ENCODE measurements at regions not wholly inside any gene's neighbourhood (a gene's known extent, or its start where the extent isn't known, plus 50 kb on each side); places are given as distances from the start of the nearest gene placed in this dataset.

DNA sequence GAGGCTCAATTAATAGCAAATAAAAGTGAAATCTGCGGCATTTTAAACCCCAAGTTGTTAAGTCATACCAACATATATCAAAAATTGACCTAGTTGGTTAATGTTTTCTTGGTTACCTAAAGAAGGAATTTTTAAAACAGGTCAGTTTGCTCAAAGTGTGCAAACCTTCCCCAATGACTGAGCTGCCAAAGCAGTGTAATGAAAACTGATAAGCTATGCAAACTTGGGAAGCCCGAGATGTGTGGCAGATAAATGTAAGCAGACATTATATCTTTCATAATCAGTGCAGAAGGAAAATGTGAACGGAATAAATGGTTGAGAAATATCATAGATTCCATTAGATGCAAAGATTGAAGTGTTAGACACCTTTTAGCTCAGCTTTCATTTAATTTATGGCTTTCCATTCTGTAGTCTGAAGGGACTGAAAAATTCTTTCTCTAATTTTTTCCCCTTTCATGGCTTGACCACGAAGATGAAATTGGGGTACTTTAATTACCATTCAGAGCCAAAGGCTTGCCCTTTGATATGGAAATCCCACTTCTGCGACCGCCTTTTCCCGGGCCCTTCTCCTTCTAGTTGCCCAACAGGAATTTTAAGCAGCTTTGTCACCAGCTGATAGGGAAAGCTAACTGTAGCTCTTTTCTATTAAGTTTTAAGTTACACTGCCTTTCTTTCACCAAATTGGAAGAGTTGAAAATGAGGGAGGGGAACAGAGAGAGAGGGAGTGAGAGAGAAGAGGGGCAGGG lies 306.6 kb upstream of the SOX5 start:
- DNase-seq (ENCODE audit: low spot score) (no peak), ATAC-seq (no peak)
- no peak overlapping the region for H3K27ac Mint-ChIP-seq
- H3K9me3 Mint-ChIP-seq: peaks cover 5% of the 10 kb centered on the region
- no peaks in the 10 kb centered on the region for H3K4me1 Mint-ChIP-seq (ENCODE audit: low read depth in 2 of 2)
- no peaks in the 10 kb centered on the region for H3K36me3 Mint-ChIP-seq
- H3K27me3 Mint-ChIP-seq: no peaks in the 10 kb centered on the region
- H3K4me3 Mint-ChIP-seq: no peak overlapping the region

DNA sequence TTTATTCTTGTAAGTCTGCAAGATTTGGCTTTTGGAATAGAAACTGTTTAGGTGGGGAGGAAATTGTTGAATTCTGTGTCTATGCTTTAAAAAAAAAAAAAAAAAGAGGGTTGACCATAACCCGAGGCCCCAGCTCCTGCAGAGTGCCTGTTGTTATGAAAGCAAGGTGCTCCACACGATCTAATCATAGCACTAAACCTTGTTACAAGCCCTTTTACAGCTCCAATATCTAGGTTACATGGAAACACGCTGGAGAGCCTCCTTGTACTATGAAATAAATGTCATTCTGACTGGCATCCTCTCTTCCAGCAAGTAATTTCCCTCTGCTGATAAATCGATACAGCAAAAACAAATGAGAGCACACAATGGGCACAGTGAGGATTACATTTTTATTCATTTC lies 303.1 kb upstream of the SOX5 start:
- Mint-ChIP-seq H3K9me3 (peaks cover 5% of the 10 kb centered on the region), H3K36me3 (no peaks in the 10 kb centered on the region), H3K4me1 (ENCODE audit: low read depth in 2 of 2) (no peaks in the 10 kb centered on the region), H3K27ac (no peak overlapping the region), H3K27me3 (no peaks in the 10 kb centered on the region), H3K4me3 (no peak overlapping the region)
- no peak for ATAC-seq
- DNase-seq (ENCODE audit: low spot score): no peak

DNA sequence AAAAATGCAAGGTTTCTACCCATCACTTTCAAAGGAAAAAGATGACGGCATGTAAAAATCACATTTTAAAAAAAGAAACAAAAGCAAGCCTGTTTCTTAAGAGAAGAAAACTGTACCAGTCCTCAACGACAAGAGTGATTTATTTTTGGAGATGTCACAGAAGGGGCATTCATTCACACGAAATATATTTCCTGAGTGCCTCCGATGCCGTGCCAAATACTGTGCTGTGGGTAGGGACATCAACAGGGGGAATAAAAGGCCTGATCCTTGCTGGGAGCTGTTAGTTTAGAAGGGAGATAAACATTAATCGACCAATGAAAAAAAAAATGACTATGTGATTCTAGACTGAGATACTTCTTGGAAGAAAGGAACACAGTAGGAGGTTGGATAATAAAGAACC lies 297.5 kb upstream of the SOX5 start:
- Mint-ChIP-seq H3K9me3 (peaks cover 6% of the 10 kb centered on the region), H3K36me3 (peaks cover 5% of the 10 kb centered on the region), H3K4me1 (ENCODE audit: low read depth in 2 of 2) (no peaks in the 10 kb centered on the region), H3K27me3 (no peaks in the 10 kb centered on the region), H3K27ac (no peak overlapping the region), H3K4me3 (no peak overlapping the region)
- DNase-seq (ENCODE audit: low spot score) (no peak), ATAC-seq (no peak)

GRCh38 chr12:24246376-24246775 lies 296.9 kb upstream of the SOX5 start:
- Mint-ChIP-seq H3K27ac (no peak overlapping the region), H3K36me3 (peaks cover 5% of the 10 kb centered on the region), H3K4me1 (ENCODE audit: low read depth in 2 of 2) (no peaks in the 10 kb centered on the region), H3K9me3 (peaks cover 6% of the 10 kb centered on the region), H3K27me3 (no peaks in the 10 kb centered on the region), H3K4me3 (no peak overlapping the region)
- ATAC-seq: no peak
- no peak for DNase-seq (ENCODE audit: low spot score)

DNA sequence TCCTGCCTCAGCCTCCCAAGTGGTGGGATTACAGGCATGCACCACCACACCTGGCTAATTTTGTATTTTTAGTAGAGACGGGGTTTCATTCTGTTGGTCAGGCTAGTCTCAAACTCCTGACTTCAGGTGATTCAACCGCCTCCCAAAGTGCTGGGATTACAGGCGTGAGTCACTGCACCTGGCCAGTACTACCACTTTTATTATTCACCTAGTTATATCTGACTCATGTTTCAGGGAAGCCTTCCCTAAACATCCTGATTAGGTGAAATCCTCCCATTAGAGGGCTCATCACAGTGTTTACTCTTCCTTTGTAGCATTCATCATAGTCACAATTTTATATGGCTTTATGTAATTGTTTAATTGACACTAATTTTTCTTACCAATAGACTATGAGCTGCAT lies 295.3 kb upstream of the SOX5 start:
- H3K9me3 Mint-ChIP-seq: peaks cover 6% of the 10 kb centered on the region
- H3K27me3 Mint-ChIP-seq: no peaks in the 10 kb centered on the region
- H3K36me3 Mint-ChIP-seq: peaks cover 5% of the 10 kb centered on the region
- H3K4me3 Mint-ChIP-seq: no peak overlapping the region
- H3K4me1 Mint-ChIP-seq (ENCODE audit: low read depth in 2 of 2): no peaks in the 10 kb centered on the region
- no peak for DNase-seq (ENCODE audit: low spot score)
- H3K27ac Mint-ChIP-seq: no peak overlapping the region
- ATAC-seq: no peak

GRCh38 chr12:24244231-24244630 lies 294.8 kb upstream of the SOX5 start:
- Mint-ChIP-seq H3K36me3 (peaks cover 5% of the 10 kb centered on the region), H3K4me1 (ENCODE audit: low read depth in 2 of 2) (no peaks in the 10 kb centered on the region), H3K4me3 (no peak overlapping the region), H3K9me3 (peaks cover 3% of the 10 kb centered on the region), H3K27me3 (no peaks in the 10 kb centered on the region), H3K27ac (no peak overlapping the region)
- DNase-seq (ENCODE audit: low spot score) (no peak), ATAC-seq (no peak)

DNA sequence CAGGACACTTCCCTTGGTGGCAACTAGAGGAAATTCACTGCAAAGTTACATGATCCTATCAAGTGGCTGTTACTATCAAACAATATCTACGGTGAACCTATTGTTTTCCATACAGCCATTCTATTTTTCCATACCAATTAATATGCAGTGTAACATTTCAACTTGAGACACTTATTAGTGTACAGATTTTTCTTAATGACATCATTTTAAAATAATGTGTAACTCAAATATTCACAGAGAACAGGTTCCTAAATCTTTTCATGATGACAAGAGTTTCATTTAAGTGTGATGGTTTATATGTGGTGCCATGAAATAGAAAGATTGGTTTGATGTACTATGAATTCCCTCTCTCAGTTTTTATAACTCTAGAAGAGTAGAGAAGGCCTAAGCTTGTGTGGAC lies 291.2 kb upstream of the SOX5 start:
- Mint-ChIP-seq H3K36me3 (no peaks in the 10 kb centered on the region), H3K27me3 (no peaks in the 10 kb centered on the region), H3K9me3 (peaks cover 5% of the 10 kb centered on the region), H3K27ac (no peak overlapping the region), H3K4me1 (ENCODE audit: low read depth in 2 of 2) (no peaks in the 10 kb centered on the region), H3K4me3 (no peak overlapping the region)
- DNase-seq (ENCODE audit: low spot score): no peak
- ATAC-seq: no peak

DNA sequence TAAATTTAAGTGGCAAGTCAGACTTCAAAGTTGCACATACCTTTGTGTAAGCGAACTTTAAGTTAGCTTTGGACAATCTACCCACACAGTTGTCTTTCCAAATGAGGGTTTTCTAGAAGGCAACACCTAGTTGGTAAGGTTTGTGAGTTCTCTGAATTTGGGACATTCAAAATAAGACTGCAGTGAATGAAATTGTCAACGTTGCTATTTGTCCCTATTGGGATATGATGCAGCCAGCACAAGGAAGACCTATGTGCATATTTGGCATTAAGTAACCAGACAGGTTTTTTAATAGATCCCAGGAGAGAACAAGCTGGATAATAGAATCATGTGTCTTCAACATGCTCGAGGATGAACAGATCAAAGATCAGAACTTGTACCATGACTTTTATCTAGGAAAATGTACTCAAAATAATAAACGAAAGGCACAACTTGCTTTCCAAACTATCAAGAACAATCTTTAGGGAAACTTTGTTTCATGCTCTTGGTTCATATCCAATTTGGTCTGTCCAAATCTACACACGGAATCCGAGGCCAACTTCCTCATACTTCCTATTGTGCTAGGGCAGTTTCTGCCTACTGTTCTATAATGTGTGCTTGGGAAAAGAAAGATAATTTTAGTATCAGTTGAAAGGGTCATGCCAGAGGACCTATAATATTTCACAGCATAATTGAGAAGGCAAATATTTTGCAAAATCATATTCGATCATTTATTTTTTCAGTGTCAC lies 284.2 kb upstream of the SOX5 start:
- ATAC-seq (no peak), DNase-seq (ENCODE audit: low spot score) (no peak)
- Mint-ChIP-seq H3K27ac (no peak overlapping the region), H3K36me3 (no peaks in the 10 kb centered on the region), H3K27me3 (no peaks in the 10 kb centered on the region), H3K4me3 (no peak overlapping the region), H3K9me3 (peaks cover 5% of the 10 kb centered on the region), H3K4me1 (ENCODE audit: low read depth in 2 of 2) (no peaks in the 10 kb centered on the region)

- ATAC-seq: no peak
- no peak overlapping the region for H3K4me3 Mint-ChIP-seq
- no peaks in the 10 kb centered on the region for H3K4me1 Mint-ChIP-seq (ENCODE audit: low read depth in 2 of 2)
- no peak for DNase-seq (ENCODE audit: low spot score)
- H3K36me3 Mint-ChIP-seq: no peaks in the 10 kb centered on the region
- H3K27ac Mint-ChIP-seq: no peak overlapping the region
- no peaks in the 10 kb centered on the region for H3K9me3 Mint-ChIP-seq
- H3K27me3 Mint-ChIP-seq: no peaks in the 10 kb centered on the region
These were observed 283.1 kb upstream of the SOX5 start for GRCh38 chr12:24232531-24232930.

DNA sequence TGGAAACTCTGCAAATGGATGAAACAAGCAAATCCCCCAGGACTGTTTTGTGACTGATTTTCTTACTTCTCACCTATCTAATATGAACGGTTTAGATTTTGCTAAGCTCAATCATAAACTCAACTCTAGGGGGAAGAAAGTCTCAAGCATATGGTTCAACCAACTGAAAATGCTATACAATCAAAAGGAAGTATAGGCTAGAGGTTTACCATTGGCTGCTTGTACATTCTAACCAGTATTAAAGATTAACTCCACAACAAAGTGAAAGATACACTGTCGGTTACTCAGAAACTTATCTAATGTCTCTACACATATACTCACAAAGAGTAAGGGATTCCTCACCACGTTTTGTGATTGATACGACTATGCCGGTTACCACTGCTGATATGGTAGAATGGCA lies 281.8 kb upstream of the SOX5 start:
- ATAC-seq (peak in 1 of 2 donors; percentile 21), DNase-seq (ENCODE audit: low spot score) (no peak)
- Mint-ChIP-seq H3K4me3 (no peak overlapping the region), H3K9me3 (peaks cover 3% of the 10 kb centered on the region), H3K27me3 (no peaks in the 10 kb centered on the region), H3K4me1 (ENCODE audit: low read depth in 2 of 2) (peaks cover 3 to 5% of the 10 kb centered on the region in 2 donors), H3K27ac (no peak overlapping the region), H3K36me3 (no peaks in the 10 kb centered on the region)

DNA sequence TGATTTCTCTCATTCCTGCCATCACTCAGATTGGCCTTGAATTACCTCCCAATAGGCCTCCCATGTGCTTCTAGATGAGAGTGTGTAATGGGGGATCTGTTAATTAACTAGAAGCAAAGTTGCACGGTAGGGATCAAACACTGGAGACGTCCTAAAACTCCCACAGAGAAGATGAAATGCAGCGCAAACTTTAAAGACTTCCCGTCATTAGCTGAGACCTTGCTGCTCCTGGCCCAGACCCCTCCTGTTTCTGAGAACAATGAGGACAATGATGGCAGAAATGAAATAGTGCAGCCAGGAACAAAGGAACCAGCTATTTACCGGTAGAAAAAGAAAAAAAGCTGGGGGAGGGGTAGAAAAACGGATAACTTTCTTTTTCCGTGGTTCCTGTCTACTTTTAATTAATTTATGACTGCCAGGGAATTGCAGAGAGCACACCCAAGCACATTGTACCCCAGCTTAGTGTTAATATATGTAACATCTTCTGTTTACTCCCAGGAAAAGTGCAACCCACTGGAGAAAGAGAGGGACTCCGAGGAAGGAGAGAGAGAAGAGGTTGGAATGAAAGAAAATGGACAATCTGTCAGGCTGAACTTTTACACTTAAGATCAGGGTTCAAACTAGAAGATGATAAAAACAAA lies 280.7 kb upstream of the SOX5 start:
- no peak for ATAC-seq
- Mint-ChIP-seq H3K27me3 (no peaks in the 10 kb centered on the region), H3K9me3 (peaks cover 3% of the 10 kb centered on the region), H3K4me3 (no peak overlapping the region), H3K27ac (no peak overlapping the region), H3K4me1 (ENCODE audit: low read depth in 2 of 2) (peaks cover 3 to 5% of the 10 kb centered on the region in 2 donors), H3K36me3 (no peaks in the 10 kb centered on the region)
- no peak for DNase-seq (ENCODE audit: low spot score)

GRCh38 chr12:24229031-24229700 lies 279.7 kb upstream of the SOX5 start:
- DNase-seq (ENCODE audit: low spot score) (no peak), ATAC-seq (no peak)
- peak overlapping the region; percentile 4 for H3K4me3 Mint-ChIP-seq
- no peaks in the 10 kb centered on the region for H3K36me3 Mint-ChIP-seq
- peaks cover 3 to 5% of the 10 kb centered on the region in 2 donors for H3K4me1 Mint-ChIP-seq (ENCODE audit: low read depth in 2 of 2)
- H3K27ac Mint-ChIP-seq: no peak overlapping the region
- H3K27me3 Mint-ChIP-seq: no peaks in the 10 kb centered on the region
- peaks cover 3% of the 10 kb centered on the region for H3K9me3 Mint-ChIP-seq

DNA sequence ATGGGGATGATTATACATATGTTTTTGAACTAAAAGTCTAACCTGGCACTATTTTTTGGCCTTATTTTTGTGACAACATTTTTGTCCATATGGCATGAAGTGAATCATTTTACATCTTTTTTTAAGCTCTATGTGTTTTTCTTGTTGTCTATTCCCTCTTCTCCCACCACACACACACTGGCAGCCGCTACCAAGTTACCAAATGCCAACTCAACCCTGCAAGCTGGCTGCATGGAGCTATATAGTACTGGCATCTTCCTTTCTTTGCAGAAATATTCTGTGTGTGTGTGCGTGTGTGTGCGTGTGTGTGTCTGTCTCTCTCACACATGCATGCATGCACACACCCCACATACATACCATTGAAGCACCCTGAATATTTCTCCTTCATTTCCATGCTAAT lies 278.9 kb upstream of the SOX5 start:
- DNase-seq (ENCODE audit: low spot score): no peak
- peaks cover 3% of the 10 kb centered on the region for H3K9me3 Mint-ChIP-seq
- H3K4me3 Mint-ChIP-seq: peak overlapping the region; percentile 4
- no peaks in the 10 kb centered on the region for H3K27me3 Mint-ChIP-seq
- peaks cover 3 to 5% of the 10 kb centered on the region in 2 donors for H3K4me1 Mint-ChIP-seq (ENCODE audit: low read depth in 2 of 2)
- no peak for ATAC-seq
- no peaks in the 10 kb centered on the region for H3K36me3 Mint-ChIP-seq
- H3K27ac Mint-ChIP-seq: peak overlapping the region in 1 of 2 donors; percentile 93

GRCh38 chr12:24227551-24227950 lies 278.1 kb upstream of the SOX5 start:
- no peaks in the 10 kb centered on the region for H3K36me3 Mint-ChIP-seq
- H3K4me1 Mint-ChIP-seq (ENCODE audit: low read depth in 2 of 2): peaks cover 3 to 5% of the 10 kb centered on the region in 2 donors
- no peak for DNase-seq (ENCODE audit: low spot score)
- H3K9me3 Mint-ChIP-seq: peaks cover 3% of the 10 kb centered on the region
- H3K27me3 Mint-ChIP-seq: no peaks in the 10 kb centered on the region
- H3K27ac Mint-ChIP-seq: peak overlapping the region; percentile 86 to 93
- peak overlapping the region; percentile 26 for H3K4me3 Mint-ChIP-seq
- peak; percentile 54 to 62 for ATAC-seq

Data from natural killer cell treated with Interleukin-12 subunit alpha and Interleukin-12 subunit beta and Interleukin-15 and Interleukin-18, amount 100 ng/mL, for 72 hours (primary cell).